ENCODE measurements at regions not wholly inside any gene's neighbourhood (a gene's known extent, or its start where the extent isn't known, plus 50 kb on each side); places are given as distances from the start of the nearest gene placed in this dataset.
A peak's percentile ranks its signal among the peaks of the same experiment; 100 is the strongest.

DNA sequence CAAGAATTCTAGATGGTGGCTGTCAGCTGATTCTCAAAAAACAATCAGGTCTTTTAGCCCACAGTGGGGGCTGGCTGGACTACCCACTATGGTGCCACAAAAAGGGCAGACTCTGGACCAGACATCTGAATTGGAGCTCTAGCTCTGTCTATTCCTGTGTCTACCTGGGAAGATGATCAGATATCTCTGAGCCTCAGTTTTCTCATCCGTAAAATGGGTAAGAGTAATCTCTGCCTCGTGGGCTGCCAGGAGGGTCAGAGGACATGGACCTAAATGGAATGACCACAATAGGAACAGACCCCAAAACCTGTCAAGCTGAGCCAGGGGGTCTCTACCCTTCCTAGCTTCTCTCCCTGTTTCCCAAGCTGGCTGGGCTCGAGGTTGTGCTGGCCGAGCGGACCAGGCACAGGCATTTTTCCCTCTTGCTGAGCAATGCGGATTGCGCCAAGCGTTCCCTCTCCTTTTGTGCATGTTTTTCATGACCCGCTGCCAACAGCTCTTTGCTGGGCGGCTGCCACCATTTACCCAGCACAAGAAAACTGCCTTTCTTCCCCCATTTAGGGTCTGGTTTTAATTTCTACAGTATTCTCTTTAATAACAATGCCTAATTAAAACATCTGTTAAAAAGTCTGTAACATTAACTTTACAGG is 74.7 kb upstream of the MAFB start:
- Histone ChIP-seq H3K27me3 (replicated peaks; ENCODE audit: insufficient read depth, low read depth, low read length, poor library complexity) (peaks cover 16% of the 10 kb centered on the region), H3K36me3 (ENCODE audit: insufficient read depth, low read length, poor library complexity, severe bottlenecking) (no peaks in the 10 kb centered on the region), H3K9me3 (ENCODE audit: low read depth, low read length, poor library complexity, severe bottlenecking) (no peaks in the 10 kb centered on the region), H3K4me1 (ENCODE audit: insufficient read depth, low read length, poor library complexity, severe bottlenecking) (no peaks in the 10 kb centered on the region), H3K4me3 (ENCODE audit: low read depth, low read length, poor library complexity, severe bottlenecking) (no peak overlapping the region), H3K27ac (ENCODE audit: low read depth, low read length, poor library complexity, severe bottlenecking) (no peak overlapping the region)
- BruUV-seq (replicated peaks), result no TSS peak
- no peak for DNase-seq (ENCODE audit: low spot score)
- ChIA-PET CTCF (no interaction called here), POLR2A (ENCODE audit: low non-redundant PET) (no interaction called here)
- intact Hi-C loops (cut with micrococcal nuclease; ENCODE audit: unreplicated experiment), result no loop called here
- TF ChIP-seq, protein P1, sequence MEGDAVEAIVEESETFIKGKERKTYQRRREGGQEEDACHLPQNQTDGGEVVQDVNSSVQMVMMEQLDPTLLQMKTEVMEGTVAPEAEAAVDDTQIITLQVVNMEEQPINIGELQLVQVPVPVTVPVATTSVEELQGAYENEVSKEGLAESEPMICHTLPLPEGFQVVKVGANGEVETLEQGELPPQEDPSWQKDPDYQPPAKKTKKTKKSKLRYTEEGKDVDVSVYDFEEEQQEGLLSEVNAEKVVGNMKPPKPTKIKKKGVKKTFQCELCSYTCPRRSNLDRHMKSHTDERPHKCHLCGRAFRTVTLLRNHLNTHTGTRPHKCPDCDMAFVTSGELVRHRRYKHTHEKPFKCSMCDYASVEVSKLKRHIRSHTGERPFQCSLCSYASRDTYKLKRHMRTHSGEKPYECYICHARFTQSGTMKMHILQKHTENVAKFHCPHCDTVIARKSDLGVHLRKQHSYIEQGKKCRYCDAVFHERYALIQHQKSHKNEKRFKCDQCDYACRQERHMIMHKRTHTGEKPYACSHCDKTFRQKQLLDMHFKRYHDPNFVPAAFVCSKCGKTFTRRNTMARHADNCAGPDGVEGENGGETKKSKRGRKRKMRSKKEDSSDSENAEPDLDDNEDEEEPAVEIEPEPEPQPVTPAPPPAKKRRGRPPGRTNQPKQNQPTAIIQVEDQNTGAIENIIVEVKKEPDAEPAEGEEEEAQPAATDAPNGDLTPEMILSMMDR (conservative IDR thresholded peaks at IDR 0.05; ENCODE audit: low read depth, low read length), result no peak
- peak; percentile 38 for TF ChIP-seq EZH2 (IDR thresholded peaks at IDR 0.05; ENCODE audit: borderline replicate concordance, low read depth, low read length, poor library complexity, severe bottlenecking)

DNA sequence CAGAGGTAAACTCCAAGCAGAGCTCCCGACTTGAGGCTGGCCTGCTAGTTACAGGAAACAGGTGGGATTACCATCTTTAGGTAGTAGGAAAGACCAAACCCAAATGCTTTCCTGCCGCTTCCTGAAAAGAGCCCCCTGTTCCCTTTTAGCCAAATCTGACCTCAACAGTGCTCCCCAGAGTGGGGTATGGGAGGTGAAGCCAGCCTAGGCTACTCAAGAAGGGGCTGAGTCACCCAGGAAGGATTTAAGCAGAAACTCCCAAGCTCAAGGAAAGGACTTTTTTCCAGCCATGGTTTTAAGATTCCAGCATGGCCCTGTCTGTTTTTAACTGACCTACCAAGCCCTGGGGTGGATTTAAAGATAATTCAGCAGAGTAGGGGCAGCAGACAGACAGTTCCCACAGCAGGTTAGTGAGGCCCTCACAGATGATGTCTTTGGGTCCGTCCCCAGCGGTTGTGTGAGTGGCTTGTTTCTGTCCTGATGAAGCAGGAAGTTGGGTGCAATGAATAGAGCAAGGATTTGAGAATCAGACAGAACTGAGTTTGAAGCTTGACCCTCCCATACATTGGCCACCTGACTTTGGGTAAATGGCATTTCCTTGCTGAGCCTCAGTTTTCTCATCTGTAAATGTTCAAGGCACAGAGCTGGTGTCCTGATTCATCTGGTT is 76.9 kb upstream of the MAFB start:
- no TSS peak for BruUV-seq (replicated peaks)
- no peaks in the 10 kb centered on the region for H3K9me3 ChIP-seq (ENCODE audit: low read depth, low read length, poor library complexity, severe bottlenecking)
- intact Hi-C loops (cut with micrococcal nuclease; ENCODE audit: unreplicated experiment), result no loop called here
- no peak overlapping the region for H3K27ac ChIP-seq (ENCODE audit: low read depth, low read length, poor library complexity, severe bottlenecking)
- no peak for DNase-seq (ENCODE audit: low spot score)
- ChIA-PET CTCF (no interaction called here), POLR2A (ENCODE audit: low non-redundant PET) (interaction anchor here (0.9 kb wide), 1 partner anchor 24 kb away, joined by 6 read pairs; no protein-coding TSS in a partner anchor)
- peaks cover 16% of the 10 kb centered on the region for H3K27me3 ChIP-seq (replicated peaks; ENCODE audit: insufficient read depth, low read depth, low read length, poor library complexity)
- no peaks in the 10 kb centered on the region for H3K4me1 ChIP-seq (ENCODE audit: insufficient read depth, low read length, poor library complexity, severe bottlenecking)
- H3K4me3 ChIP-seq (ENCODE audit: low read depth, low read length, poor library complexity, severe bottlenecking), result no peak overlapping the region
- TF ChIP-seq, protein P1 (conservative IDR thresholded peaks at IDR 0.05; ENCODE audit: low read depth, low read length), result no peak
- no peak for TF ChIP-seq EZH2 (IDR thresholded peaks at IDR 0.05; ENCODE audit: borderline replicate concordance, low read depth, low read length, poor library complexity, severe bottlenecking)
- H3K36me3 ChIP-seq (ENCODE audit: insufficient read depth, low read length, poor library complexity, severe bottlenecking), result no peaks in the 10 kb centered on the region

DNA sequence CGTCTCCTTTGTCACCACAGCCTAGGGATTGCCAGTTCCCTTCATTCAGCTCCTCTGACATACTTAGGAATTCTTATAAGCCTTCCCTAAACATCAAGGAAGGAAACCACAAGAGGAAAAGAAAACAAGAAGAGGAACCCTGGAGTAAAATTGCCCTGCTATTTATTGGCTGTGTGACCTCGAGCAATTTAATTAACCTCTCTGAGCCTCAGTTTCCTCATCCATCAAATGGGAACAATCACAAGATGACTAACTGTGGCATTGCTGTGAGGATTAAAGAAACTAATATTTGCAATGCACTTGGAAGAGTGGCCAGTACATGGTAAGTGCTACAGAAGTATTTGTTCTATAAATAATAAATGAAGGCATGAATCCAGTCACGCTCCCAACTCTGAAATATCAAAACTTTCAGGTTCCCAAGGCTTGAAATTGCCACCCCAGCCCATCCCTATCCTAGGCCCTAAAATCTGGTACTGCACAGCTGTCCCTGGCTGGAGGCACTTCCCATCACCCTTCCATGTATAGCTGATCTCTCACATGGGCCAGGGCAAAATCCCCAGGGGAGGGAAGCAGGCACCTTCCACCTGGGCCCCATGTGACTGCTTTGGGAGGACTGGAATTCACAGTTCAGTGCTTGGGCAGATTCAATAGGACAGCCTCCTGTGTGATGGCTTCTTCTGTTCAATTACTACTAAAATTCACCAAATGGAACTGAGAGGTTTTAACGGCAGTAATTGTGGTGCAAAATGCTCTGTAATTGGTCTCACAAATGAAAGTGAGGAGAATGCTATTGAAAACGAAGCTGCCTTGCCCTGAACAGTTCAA is 78.0 kb upstream of the MAFB start:
- Histone ChIP-seq H3K4me3 (ENCODE audit: low read depth, low read length, poor library complexity, severe bottlenecking) (no peak overlapping the region), H3K27ac (ENCODE audit: low read depth, low read length, poor library complexity, severe bottlenecking) (no peak overlapping the region), H3K9me3 (ENCODE audit: low read depth, low read length, poor library complexity, severe bottlenecking) (no peaks in the 10 kb centered on the region), H3K4me1 (ENCODE audit: insufficient read depth, low read length, poor library complexity, severe bottlenecking) (no peaks in the 10 kb centered on the region), H3K36me3 (ENCODE audit: insufficient read depth, low read length, poor library complexity, severe bottlenecking) (no peaks in the 10 kb centered on the region), H3K27me3 (replicated peaks; ENCODE audit: insufficient read depth, low read depth, low read length, poor library complexity) (peaks cover 16% of the 10 kb centered on the region)
- TF ChIP-seq, protein P1 (conservative IDR thresholded peaks at IDR 0.05; ENCODE audit: low read depth, low read length), result no peak
- TF ChIP-seq EZH2 (IDR thresholded peaks at IDR 0.05; ENCODE audit: borderline replicate concordance, low read depth, low read length, poor library complexity, severe bottlenecking), result no peak
- ChIA-PET CTCF (no interaction called here), POLR2A (ENCODE audit: low non-redundant PET) (no interaction called here)
- BruUV-seq (replicated peaks), result no TSS peak
- DNase-seq (ENCODE audit: low spot score), result no peak
- intact Hi-C loops (cut with micrococcal nuclease; ENCODE audit: unreplicated experiment), result no loop called here

All from A673 (cell line).